Suprapubic skin (tissue), 4 donors: ENCODE measurements at regions not wholly inside any gene's neighbourhood (a gene's known extent, or its start where the extent isn't known, plus 50 kb on each side); places are given as distances from the start of the nearest gene placed in this dataset.

ENCODE experiments used
- DNase-seq, 2 donors: peaks; one replicate each; pipeline ENCODE4 v3.0.0-alpha.2; 2019; ENCODE audit warnings: low spot score in 2 of 2
- H3K27ac ChIP-seq: fragments of 200-600 bp; sonication (generic); one replicate; pipeline ENCODE4 v1.5.1; 2019
- H3K27me3 ChIP-seq: fragments of 200-600 bp; sonication (generic); one replicate; pipeline ENCODE4 v1.5.1; 2019
- H3K36me3 ChIP-seq: fragments of 200-600 bp; sonication (generic); one replicate; pipeline ENCODE4 v1.5.1; 2019
- H3K4me1 ChIP-seq: fragments of 200-600 bp; sonication (generic); one replicate; pipeline ENCODE4 v1.5.1; 2019
- H3K4me3 ChIP-seq: fragments of 200-600 bp; sonication (generic); one replicate; pipeline ENCODE4 v1.5.1; 2019; ENCODE audit warnings: mild to moderate bottlenecking
- H3K9me3 ChIP-seq: fragments of 200-600 bp; sonication (generic); one replicate; pipeline ENCODE4 v1.5.1; 2019
- EP300 ChIP-seq: sonication (generic); formaldehyde crosslinking; IDR thresholded peaks from one replicate; pipeline ENCODE4 v1.6.1; 2017; ENCODE audit warnings: antibody characterized with exemption
- POLR2A ChIP-seq, 2 donors: fragments of 450-650 bp; IDR thresholded peaks; one replicate each; pipeline ENCODE4 v1.6.1; 2017; ENCODE audit warnings: antibody characterized with exemption in 2 of 2, mild to moderate bottlenecking in 2 of 2, moderate library complexity in 2 of 2
- POLR2AphosphoS5 ChIP-seq, 3 donors: sonication (generic); formaldehyde crosslinking; IDR thresholded peaks; one replicate each; pipeline ENCODE4 v1.6.1; 2017; ENCODE audit warnings: antibody characterized with exemption in 3 of 3
- WGBS: methylation state at CpG from one replicate; pipeline ENCODE4 v1.1.5; 2018; 5-methylcytosine and 5-hydroxymethylcytosine counted together
- TF ChIP-seq, protein P1 (sequence below), 2 donors: fragments of 200-600 bp in 1 of 2; fragments of 450-650 bp in 1 of 2; sonication (generic) in 1 of 2; IDR thresholded peaks; one replicate each; pipeline ENCODE4 v1.5.1; 2016 to 2019; ENCODE audit warnings: antibody characterized with exemption in 2 of 2, mild to moderate bottlenecking in 1 of 2, moderate library complexity in 1 of 2

GRCh38 chr14:40099316-40099715, 667.1 kb upstream of the FBXO33 start:
- no peak for DNase-seq
- Histone ChIP-seq H3K9me3 (no peaks in the 10 kb centered on the region), H3K27me3 (no peaks in the 10 kb centered on the region), H3K4me1 (no peaks in the 10 kb centered on the region), H3K36me3 (no peaks in the 10 kb centered on the region), H3K27ac (no peak overlapping the region), H3K4me3 (no peak overlapping the region)
- TF ChIP-seq, protein P1, sequence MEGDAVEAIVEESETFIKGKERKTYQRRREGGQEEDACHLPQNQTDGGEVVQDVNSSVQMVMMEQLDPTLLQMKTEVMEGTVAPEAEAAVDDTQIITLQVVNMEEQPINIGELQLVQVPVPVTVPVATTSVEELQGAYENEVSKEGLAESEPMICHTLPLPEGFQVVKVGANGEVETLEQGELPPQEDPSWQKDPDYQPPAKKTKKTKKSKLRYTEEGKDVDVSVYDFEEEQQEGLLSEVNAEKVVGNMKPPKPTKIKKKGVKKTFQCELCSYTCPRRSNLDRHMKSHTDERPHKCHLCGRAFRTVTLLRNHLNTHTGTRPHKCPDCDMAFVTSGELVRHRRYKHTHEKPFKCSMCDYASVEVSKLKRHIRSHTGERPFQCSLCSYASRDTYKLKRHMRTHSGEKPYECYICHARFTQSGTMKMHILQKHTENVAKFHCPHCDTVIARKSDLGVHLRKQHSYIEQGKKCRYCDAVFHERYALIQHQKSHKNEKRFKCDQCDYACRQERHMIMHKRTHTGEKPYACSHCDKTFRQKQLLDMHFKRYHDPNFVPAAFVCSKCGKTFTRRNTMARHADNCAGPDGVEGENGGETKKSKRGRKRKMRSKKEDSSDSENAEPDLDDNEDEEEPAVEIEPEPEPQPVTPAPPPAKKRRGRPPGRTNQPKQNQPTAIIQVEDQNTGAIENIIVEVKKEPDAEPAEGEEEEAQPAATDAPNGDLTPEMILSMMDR (IDR thresholded peaks at IDR 0.05), result no peak
- TF ChIP-seq POLR2AphosphoS5 (IDR thresholded peaks at IDR 0.05) (no peak), EP300 (no peak), POLR2A (IDR thresholded peaks at IDR 0.05) (no peak)
- WGBS, result 71% methylated on average over 2 of the region's 2 CpGs

GRCh38 chr14:40098468-40098867, 666.2 kb upstream of the FBXO33 start:
- Histone ChIP-seq H3K36me3 (no peaks in the 10 kb centered on the region), H3K27ac (no peak overlapping the region), H3K9me3 (no peaks in the 10 kb centered on the region), H3K4me3 (no peak overlapping the region), H3K27me3 (no peaks in the 10 kb centered on the region), H3K4me1 (no peaks in the 10 kb centered on the region)
- TF ChIP-seq POLR2AphosphoS5 (IDR thresholded peaks at IDR 0.05) (no peak), POLR2A (IDR thresholded peaks at IDR 0.05) (no peak), EP300 (no peak)
- TF ChIP-seq, protein P1 (IDR thresholded peaks at IDR 0.05), result no peak
- 94% methylated on average over 3 of the region's 3 CpGs for WGBS
- DNase-seq, result no peak

- no peak for TF ChIP-seq POLR2AphosphoS5 (IDR thresholded peaks at IDR 0.05)
- TF ChIP-seq EP300, result no peak
- TF ChIP-seq, protein P1 (IDR thresholded peaks at IDR 0.05), result no peak
- TF ChIP-seq POLR2A (IDR thresholded peaks at IDR 0.05), result no peak
- no peaks in the 10 kb centered on the region for H3K4me1 ChIP-seq
- H3K27me3 ChIP-seq, result no peaks in the 10 kb centered on the region
- no peaks in the 10 kb centered on the region for H3K36me3 ChIP-seq
- no peaks in the 10 kb centered on the region for H3K9me3 ChIP-seq
- no peak for DNase-seq
- no peak overlapping the region for H3K4me3 ChIP-seq
- H3K27ac ChIP-seq, result no peak overlapping the region
These were observed 664.7 kb upstream of the FBXO33 start for GRCh38 chr14:40096968-40097367.

- no peak for DNase-seq
These were observed 661.6 kb upstream of the FBXO33 start for GRCh38 chr14:40093800-40094199.

GRCh38 chr14:40074169-40074568, 641.9 kb upstream of the FBXO33 start:
- H3K36me3 ChIP-seq, result no peaks in the 10 kb centered on the region
- H3K9me3 ChIP-seq, result peaks cover 6% of the 10 kb centered on the region
- WGBS, result 89% methylated on average over 1 of the region's 2 CpGs
- no peaks in the 10 kb centered on the region for H3K4me1 ChIP-seq
- DNase-seq, result no peak
- TF ChIP-seq POLR2A (IDR thresholded peaks at IDR 0.05) (no peak), POLR2AphosphoS5 (IDR thresholded peaks at IDR 0.05) (no peak), EP300 (no peak)
- TF ChIP-seq, protein P1 (IDR thresholded peaks at IDR 0.05), result no peak
- no peak overlapping the region for H3K27ac ChIP-seq
- H3K27me3 ChIP-seq, result no peaks in the 10 kb centered on the region
- H3K4me3 ChIP-seq, result no peak overlapping the region

More at GRCh38 chr14:40093800-40094199, 661.6 kb upstream of the FBXO33 start:
- Histone ChIP-seq H3K27ac (no peak overlapping the region), H3K27me3 (no peaks in the 10 kb centered on the region), H3K4me1 (no peaks in the 10 kb centered on the region), H3K4me3 (no peak overlapping the region), H3K36me3 (no peaks in the 10 kb centered on the region), H3K9me3 (no peaks in the 10 kb centered on the region)
- 93% methylated on average over 1 of the region's 1 CpG for WGBS
- TF ChIP-seq POLR2AphosphoS5 (IDR thresholded peaks at IDR 0.05) (no peak), EP300 (no peak), POLR2A (IDR thresholded peaks at IDR 0.05) (no peak)
- TF ChIP-seq, protein P1 (IDR thresholded peaks at IDR 0.05), result no peak
